Ecto neural progenitor cell (in vitro differentiated cells): ENCODE measurements at regions not wholly inside any gene's neighbourhood (a gene's known extent, or its start where the extent isn't known, plus 50 kb on each side); places are given as distances from the start of the nearest gene placed in this dataset.

Experiments used
- DNase-seq: peaks from one replicate; pipeline ENCODE4 v3.0.0-alpha.2; 2018; ENCODE audit warnings: low spot score

GRCh38 chr13:59488436-59488835 lies 675.3 kb downstream of the DIAPH3 start:
- no peak for DNase-seq

- no peak for DNase-seq
Measured at GRCh38 chr13:59490651-59491050, 673.1 kb downstream of the DIAPH3 start.

- DNase-seq = no peak
Measured at GRCh38 chr13:59492030-59492636, 671.6 kb downstream of the DIAPH3 start.

GRCh38 chr13:59493436-59493965 lies 670.2 kb downstream of the DIAPH3 start:
- DNase-seq = no peak

- DNase-seq = no peak
Measured at GRCh38 chr13:59494151-59494550, 669.6 kb downstream of the DIAPH3 start.

GRCh38 chr13:59494560-59494970 lies 669.2 kb downstream of the DIAPH3 start:
- DNase-seq = no peak

- DNase-seq = no peak
Measured at GRCh38 chr13:59495299-59495698, 668.4 kb downstream of the DIAPH3 start.

- DNase-seq = no peak
Measured at GRCh38 chr13:59495936-59496512, 667.7 kb downstream of the DIAPH3 start.

- no peak for DNase-seq
Measured at GRCh38 chr13:59497621-59498247, 666.0 kb downstream of the DIAPH3 start.

- DNase-seq = no peak
Measured at GRCh38 chr13:59501004-59501403, 662.7 kb downstream of the DIAPH3 start.

GRCh38 chr13:59504407-59504806 lies 659.3 kb downstream of the DIAPH3 start:
- no peak for DNase-seq

GRCh38 chr13:59510386-59510785 lies 653.3 kb downstream of the DIAPH3 start:
- no peak for DNase-seq

- DNase-seq = no peak
Measured at GRCh38 chr13:59513686-59514085, 650.0 kb downstream of the DIAPH3 start.

- no peak for DNase-seq
Measured at GRCh38 chr13:59514316-59514715, 649.4 kb downstream of the DIAPH3 start.

- DNase-seq = no peak
Measured at GRCh38 chr13:59519819-59520218, 643.9 kb downstream of the DIAPH3 start.

GRCh38 chr13:59521549-59521948 lies 642.2 kb downstream of the DIAPH3 start:
- no peak for DNase-seq

- DNase-seq = no peak
Measured at GRCh38 chr13:59522652-59523051, 641.1 kb downstream of the DIAPH3 start.

- no peak for DNase-seq
Measured at GRCh38 chr13:59527500-59527899, 636.2 kb downstream of the DIAPH3 start.

GRCh38 chr13:59531571-59532091 lies 632.1 kb downstream of the DIAPH3 start:
- DNase-seq = no peak

- DNase-seq = no peak
Measured at GRCh38 chr13:59532405-59532804, 631.3 kb downstream of the DIAPH3 start.

- no peak for DNase-seq
Measured at GRCh38 chr13:59533561-59534555, 629.9 kb downstream of the DIAPH3 start.

- DNase-seq = no peak
Measured at GRCh38 chr13:59534806-59535205, 628.9 kb downstream of the DIAPH3 start.
